Omental fat pad (tissue), 3 donors: ENCODE measurements at regions not wholly inside any gene's neighbourhood (a gene's known extent, or its start where the extent isn't known, plus 50 kb on each side); places are given as distances from the start of the nearest gene placed in this dataset.

Experiments used
- ATAC-seq: fragments of 150-250 bp; one replicate; pipeline ENCODE4 v1.9.1; 2016; ENCODE audit warnings: mild to moderate bottlenecking, moderate library complexity; ENCODE audit not compliant: low FRiP score
- DNase-seq: peaks from one replicate; pipeline ENCODE4 v3.0.0-alpha.2; 2019; ENCODE audit warnings: low spot score
- CTCF ChIP-seq, 3 donors: fragments of 450-650 bp; IDR thresholded peaks; one replicate each; pipeline ENCODE4 v1.5.1; 2016 to 2017; ENCODE audit warnings: antibody characterized with exemption in 3 of 3, mild to moderate bottlenecking in 3 of 3, moderate library complexity in 2 of 3

- ATAC-seq (no peak), DNase-seq (no peak)
- TF ChIP-seq CTCF (IDR thresholded peaks at IDR 0.05) = no peak
Measured at GRCh38 chr3:163541629-163542028, 1536.7 kb downstream of the SI start.

- TF ChIP-seq CTCF (IDR thresholded peaks at IDR 0.05) = no peak
- DNase-seq (no peak), ATAC-seq (no peak)
Measured at GRCh38 chr3:163538387-163538786, 1539.9 kb downstream of the SI start.

- DNase-seq (no peak), ATAC-seq (no peak)
- TF ChIP-seq CTCF (IDR thresholded peaks at IDR 0.05) = no peak
Measured at GRCh38 chr3:163533381-163533780, 1544.9 kb downstream of the SI start.

GRCh38 chr3:163523375-163523774 is 1554.9 kb downstream of the SI start:
- no peak for TF ChIP-seq CTCF (IDR thresholded peaks at IDR 0.05)
- ATAC-seq (no peak), DNase-seq (no peak)

- DNase-seq (no peak), ATAC-seq (no peak)
- no peak for TF ChIP-seq CTCF (IDR thresholded peaks at IDR 0.05)
Measured at GRCh38 chr3:163521261-163521660, 1557.0 kb downstream of the SI start.

- ATAC-seq (no peak), DNase-seq (no peak)
- no peak for TF ChIP-seq CTCF (IDR thresholded peaks at IDR 0.05)
Measured at GRCh38 chr3:163518065-163518464, 1560.2 kb downstream of the SI start.

- no peak for DNase-seq
- TF ChIP-seq CTCF (IDR thresholded peaks at IDR 0.05) = no peak
Measured at GRCh38 chr3:163513149-163513657, 1565.1 kb downstream of the SI start.

More at GRCh38 chr3:163513149-163513657, 1565.1 kb downstream of the SI start:
- ATAC-seq = no peak
